AG08395 (cell line): ENCODE measurements at regions not wholly inside any gene's neighbourhood (a gene's known extent, or its start where the extent isn't known, plus 50 kb on each side); places are given as distances from the start of the nearest gene placed in this dataset.
"Not testable (repeated sequence)": the region's sequence is repeated elsewhere in the genome, so short reads cannot be mapped to it uniquely, and the experiment has no call there.

Experiments used
- DNase-seq: peaks from one replicate; pipeline ENCODE4 v3.0.0; 2012; ENCODE audit warnings: mixed read lengths, low spot score

DNA sequence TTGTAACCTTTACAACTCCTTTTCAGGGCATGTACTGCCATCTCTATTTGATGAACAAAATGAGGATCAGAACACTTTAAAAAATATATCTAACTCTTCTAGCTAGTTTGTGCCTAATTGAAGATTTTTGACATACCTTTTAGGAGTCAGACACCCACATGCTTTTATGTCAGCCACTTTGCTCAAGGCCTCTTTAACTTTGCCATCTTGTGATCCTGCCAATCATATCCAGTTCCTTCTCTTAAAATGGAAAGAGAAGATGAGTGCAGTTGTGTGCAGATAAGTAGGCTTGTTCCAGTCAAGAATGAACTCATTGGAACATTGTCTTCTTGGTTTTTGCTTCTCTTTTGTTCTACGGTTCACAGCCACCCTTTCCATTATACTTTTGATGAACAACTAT lies 425.6 kb upstream of the TNC start:
- DNase-seq, result no peak

- peak; percentile 4 for DNase-seq
These were observed 430.8 kb upstream of the TNC start for GRCh38 chr9:115548609-115549260.

GRCh38 chr9:115551396-115551795 lies 433.4 kb upstream of the TNC start:
- peak; percentile 47 for DNase-seq

DNA sequence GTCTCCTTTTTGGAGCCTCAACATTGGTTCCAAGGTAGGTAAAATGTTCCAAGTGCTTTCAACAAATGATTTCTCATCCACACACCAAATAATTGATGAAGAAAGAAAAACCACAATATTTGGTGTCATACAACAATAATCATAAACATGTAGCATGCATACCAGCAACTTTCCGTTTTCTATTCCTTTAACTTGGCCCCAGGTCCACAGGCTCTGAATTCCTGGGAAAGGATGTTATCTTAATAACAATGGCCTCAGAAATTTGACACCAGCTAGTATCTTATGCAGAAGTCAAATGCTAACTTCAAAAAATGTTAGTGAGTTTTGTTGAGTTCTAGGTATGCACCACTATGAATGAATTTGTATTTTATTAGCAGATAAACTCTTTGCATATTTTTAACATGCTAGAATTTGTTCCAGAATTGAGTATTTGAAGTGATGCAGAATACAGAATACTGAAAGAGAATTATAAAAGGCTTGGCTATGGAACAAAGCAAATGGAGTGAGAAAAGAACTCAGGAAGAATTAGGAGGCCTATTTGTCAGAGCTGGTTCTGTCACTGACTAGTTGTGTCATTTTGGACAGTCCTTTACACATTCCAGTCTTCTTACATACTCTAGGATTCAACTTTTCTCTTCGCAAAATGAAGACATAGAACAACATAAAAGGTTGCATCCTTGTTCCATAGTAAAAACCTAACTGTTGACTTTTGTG lies 435.3 kb upstream of the TNC start:
- no peak for DNase-seq

DNA sequence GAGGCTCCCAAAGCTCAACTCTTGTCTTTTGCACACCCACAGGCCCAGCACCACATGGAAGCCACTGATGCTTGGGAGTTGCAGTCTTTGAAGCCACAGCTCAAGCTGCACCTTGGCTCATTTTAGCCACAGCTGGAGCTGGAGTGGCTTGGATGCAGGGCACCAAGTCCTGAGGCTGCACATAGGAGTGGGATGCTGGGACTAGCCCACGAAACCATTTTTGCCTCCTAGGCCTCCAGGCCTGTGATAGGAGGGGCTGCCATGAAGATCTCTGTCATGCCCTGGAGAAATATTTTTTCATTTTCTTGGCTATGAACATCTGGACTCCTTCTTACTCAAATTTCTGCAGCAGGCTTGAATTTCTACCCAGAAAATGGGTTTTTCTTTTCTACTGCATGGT lies 438.5 kb upstream of the TNC start:
- no peak for DNase-seq

GRCh38 chr9:115575147-115575546 lies 457.2 kb upstream of the TNC start:
- no peak for DNase-seq

DNA sequence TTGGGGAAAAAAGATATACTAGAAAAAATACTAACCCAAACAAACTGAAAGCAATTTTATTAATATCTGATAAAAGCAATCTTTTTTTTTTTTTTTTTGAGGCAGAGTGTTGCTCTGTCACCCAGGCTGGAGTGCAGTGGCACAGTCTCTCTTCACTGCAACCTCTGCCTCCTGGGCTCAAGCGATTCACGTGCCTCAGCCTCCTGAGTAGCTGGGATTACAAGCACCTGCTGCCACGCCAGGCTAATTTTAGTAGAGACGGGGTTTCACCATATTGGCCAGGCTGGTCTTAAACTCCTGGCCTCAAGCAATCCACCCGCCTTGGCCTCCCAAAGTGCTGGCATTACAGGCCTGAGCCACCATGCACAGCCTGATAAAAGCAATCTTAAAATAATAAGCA lies 467.5 kb upstream of the TNC start:
- not testable (repeated sequence) for DNase-seq

DNA sequence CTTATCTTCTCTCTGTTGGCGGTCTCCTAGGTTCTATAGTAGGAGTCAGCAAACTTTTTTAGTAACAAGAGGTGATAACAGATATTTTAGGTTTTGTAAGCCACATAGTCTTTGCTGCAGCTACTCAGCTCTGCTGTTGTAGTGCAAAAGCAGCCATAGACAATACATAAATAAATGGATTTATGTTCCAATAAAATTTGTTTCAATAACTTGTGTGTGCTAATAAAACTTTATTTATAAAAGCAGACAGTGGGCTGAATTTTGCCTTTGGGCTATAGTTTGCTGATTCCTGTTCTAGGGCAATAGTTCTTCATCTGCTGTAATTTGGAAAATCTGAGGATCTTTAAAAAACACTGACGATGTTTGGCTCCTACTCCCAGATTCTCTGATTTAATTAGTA lies 469.4 kb upstream of the TNC start:
- no peak for DNase-seq

- DNase-seq, result peak; percentile 88
These were observed 472.1 kb upstream of the TNC start for GRCh38 chr9:115590011-115590410.

GRCh38 chr9:115591584-115591984 lies 473.6 kb upstream of the TNC start:
- peak; percentile 91 for DNase-seq

GRCh38 chr9:115593587-115594091 lies 475.7 kb upstream of the TNC start:
- DNase-seq, result peak; percentile 60

DNA sequence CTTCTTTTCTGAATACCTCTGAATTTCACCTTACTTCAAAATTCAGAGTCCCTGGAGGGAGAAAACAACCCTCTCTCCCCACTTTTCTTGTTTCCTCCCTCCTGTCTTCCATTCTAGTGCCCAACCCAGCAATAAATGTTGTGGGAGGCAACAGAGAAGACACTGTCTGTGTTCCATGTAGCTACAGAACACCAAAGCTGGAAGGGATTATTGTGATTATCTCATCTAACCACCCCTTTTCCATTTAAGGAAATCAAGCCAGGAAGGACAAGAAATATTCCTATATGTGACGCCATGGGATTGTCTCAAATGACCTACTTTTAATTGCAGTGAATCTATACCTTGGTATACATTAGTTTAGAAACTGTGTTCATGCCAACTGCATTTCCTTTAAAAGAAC lies 476.6 kb upstream of the TNC start:
- peak; percentile 10 for DNase-seq

GRCh38 chr9:115596021-115596745 lies 478.2 kb upstream of the TNC start:
- peak; percentile 79 for DNase-seq

- DNase-seq, result peak; percentile 9
These were observed 478.8 kb upstream of the TNC start for GRCh38 chr9:115596746-115597080.

DNA sequence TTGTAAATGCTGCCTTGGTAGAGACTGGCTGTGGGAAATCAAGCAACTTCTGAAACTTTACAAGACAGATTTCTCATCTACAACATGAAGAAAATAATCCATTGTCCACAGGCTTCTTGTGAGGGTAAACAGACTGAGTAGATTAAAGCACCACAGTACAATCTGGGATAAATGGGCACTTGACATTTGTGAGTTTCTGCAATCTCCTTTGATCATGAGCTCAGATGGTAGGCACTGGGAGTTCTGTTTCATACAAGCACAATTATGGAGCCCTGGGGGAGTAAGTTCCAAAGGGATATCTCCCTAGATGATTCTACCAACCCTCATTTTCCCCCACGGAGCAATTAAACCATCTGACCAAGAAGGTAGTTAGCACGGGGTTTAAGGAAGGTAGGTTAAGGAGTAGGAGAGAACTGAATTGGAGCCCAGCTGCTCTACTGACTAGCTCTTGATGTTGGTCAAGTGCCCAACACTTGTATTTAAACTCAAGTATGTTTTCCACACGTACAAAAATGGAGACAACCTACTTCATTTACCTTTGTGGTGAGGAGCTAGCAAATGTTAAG lies 479.5 kb upstream of the TNC start:
- DNase-seq, result no peak

DNA sequence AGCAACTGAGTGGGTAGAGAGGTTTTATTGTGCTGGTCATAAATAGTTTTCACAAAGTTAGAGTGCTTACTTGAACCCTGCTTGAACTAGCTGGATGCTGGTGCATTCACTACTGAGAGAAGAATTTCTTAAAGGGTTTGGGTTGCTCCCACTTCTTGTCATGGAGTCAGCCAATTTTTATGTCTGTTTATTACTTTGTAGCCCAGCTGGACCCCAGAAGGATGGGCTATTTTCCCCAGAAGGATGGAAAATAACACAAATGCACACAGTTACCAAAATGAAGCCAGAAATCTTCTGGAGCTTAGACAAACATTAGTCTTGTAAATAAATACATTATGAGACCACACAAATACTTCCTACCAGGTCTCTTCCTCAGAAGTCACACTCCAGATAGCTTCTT lies 480.8 kb upstream of the TNC start:
- DNase-seq, result no peak

DNA sequence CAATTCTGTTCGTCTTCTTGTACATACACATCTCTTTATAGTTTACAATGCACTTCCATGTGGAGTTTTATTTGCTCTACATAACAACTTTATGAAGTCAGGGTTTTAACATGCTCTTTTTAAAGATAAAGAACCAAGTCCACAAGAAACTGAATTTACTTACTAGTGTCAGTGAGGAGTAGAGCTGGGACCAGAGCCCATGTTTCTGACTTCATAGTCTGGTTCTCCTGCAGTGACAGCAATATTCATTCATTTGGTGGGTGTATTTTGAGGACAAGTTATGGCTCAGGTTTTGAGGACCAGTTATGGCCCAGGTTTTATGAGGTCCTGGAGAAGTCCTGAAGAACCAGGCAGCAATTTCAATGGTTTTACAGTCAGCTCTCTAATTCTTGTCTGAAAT lies 481.9 kb upstream of the TNC start:
- no peak for DNase-seq

DNA sequence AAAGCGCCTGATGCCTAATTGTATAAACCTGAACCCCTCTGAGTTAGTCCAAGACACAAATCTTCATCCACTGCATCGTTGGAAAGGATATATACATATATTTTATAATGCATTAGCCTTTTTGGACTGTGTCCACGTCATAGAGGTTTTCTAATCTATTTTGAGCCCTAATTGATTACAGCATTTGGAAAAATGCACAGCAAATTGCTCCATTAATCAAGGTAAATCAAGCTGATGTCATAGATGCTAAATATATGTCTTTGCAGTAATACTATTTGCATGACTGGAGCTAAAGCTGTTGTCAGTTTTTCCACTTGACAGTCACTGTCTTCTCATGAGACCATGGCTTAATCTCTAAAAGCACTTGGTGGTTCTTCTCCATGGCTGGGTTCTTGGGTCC lies 483.5 kb upstream of the TNC start:
- DNase-seq, result no peak

GRCh38 chr9:115604831-115605483 lies 487.0 kb upstream of the TNC start:
- DNase-seq, result peak; percentile 85

- DNase-seq, result no peak
These were observed 488.9 kb upstream of the TNC start for GRCh38 chr9:115606838-115607237.

DNA sequence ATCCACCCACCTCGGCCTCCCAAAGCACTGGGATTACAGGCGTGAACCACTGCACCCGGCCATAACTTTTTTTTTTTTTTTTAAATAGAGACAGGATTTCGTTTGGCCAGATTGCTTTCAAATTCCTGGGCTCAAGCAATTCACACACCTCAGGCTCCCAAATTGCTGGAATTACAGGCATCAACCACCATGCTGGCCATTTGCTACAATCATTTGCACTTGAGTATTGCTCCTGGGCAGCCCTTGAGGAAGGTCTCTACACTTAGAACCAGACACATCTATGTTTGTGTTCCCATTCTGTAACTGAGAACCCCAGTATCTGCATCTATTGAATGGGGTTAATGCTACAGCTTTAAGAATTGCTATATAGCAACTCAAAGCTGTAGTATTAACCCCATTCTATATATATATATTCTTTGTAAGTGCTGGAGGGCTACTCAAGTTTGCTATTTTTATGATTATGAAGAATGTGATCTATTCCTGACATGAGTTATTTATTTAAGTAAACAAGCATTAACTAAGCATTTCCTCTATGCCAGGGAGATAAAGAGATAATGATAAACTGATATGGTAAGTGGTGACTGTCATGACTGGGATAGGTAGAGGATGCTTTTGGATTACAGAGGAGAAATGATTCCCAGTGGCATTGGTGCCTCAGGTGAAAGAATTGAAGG lies 496.5 kb upstream of the TNC start:
- no peak for DNase-seq

DNA sequence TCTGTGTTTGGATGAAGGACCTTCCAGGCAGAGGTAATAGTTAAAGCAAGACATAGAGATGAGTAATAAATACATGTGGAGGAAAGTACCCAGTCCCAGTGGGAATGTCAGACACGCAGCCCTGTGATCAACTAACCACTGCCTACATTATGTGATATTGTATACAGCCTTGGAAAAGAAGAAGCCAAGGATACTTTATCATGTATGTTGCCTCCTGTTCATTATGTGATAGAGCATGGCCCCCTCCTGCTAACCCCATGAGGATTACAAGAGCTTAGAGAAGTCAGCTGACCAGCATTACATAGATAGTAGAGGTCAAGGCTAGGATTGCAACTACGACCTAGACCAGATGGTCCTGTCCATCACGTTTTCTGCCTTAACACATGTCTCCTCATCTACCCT lies 497.0 kb upstream of the TNC start:
- no peak for DNase-seq
